ENCODE measurements at regions not wholly inside any gene's neighbourhood (a gene's known extent, or its start where the extent isn't known, plus 50 kb on each side); places are given as distances from the start of the nearest gene placed in this dataset.

GRCh38 chr7:37514497-37514896, 65.8 kb upstream of the ELMO1 start:
- H3K27ac Mint-ChIP-seq (ENCODE audit: unreplicated experiment): no peak overlapping the region
- TF ChIP-seq CTCF (IDR thresholded peaks at IDR 0.05; ENCODE audit: partially characterized antibody, unreplicated experiment): no peak
- H3K36me3 Mint-ChIP-seq (ENCODE audit: unreplicated experiment): no peaks in the 10 kb centered on the region
- DNase-seq: no peak
- peaks cover 1% of the 10 kb centered on the region for H3K4me1 Mint-ChIP-seq (ENCODE audit: low read depth, unreplicated experiment)
- no peaks in the 10 kb centered on the region for H3K27me3 Mint-ChIP-seq (ENCODE audit: unreplicated experiment)
- no peaks in the 10 kb centered on the region for H3K9me3 Mint-ChIP-seq (ENCODE audit: unreplicated experiment)
- H3K4me3 Mint-ChIP-seq (ENCODE audit: unreplicated experiment): no peak overlapping the region

GRCh38 chr7:37516664-37517063, 68.0 kb upstream of the ELMO1 start:
- no peak for TF ChIP-seq CTCF (IDR thresholded peaks at IDR 0.05; ENCODE audit: partially characterized antibody, unreplicated experiment)
- Mint-ChIP-seq H3K27ac (ENCODE audit: unreplicated experiment) (no peak overlapping the region), H3K27me3 (ENCODE audit: unreplicated experiment) (no peaks in the 10 kb centered on the region), H3K9me3 (ENCODE audit: unreplicated experiment) (no peaks in the 10 kb centered on the region), H3K4me1 (ENCODE audit: low read depth, unreplicated experiment) (peaks cover 1% of the 10 kb centered on the region), H3K4me3 (ENCODE audit: unreplicated experiment) (no peak overlapping the region), H3K36me3 (ENCODE audit: unreplicated experiment) (no peaks in the 10 kb centered on the region)
- DNase-seq: no peak

- no peaks in the 10 kb centered on the region for H3K36me3 Mint-ChIP-seq (ENCODE audit: unreplicated experiment)
- no peak for TF ChIP-seq CTCF (IDR thresholded peaks at IDR 0.05; ENCODE audit: partially characterized antibody, unreplicated experiment)
- no peaks in the 10 kb centered on the region for H3K27me3 Mint-ChIP-seq (ENCODE audit: unreplicated experiment)
- H3K9me3 Mint-ChIP-seq (ENCODE audit: unreplicated experiment): no peaks in the 10 kb centered on the region
- no peak for DNase-seq
- no peak overlapping the region for H3K4me3 Mint-ChIP-seq (ENCODE audit: unreplicated experiment)
- H3K27ac Mint-ChIP-seq (ENCODE audit: unreplicated experiment): no peak overlapping the region
- H3K4me1 Mint-ChIP-seq (ENCODE audit: low read depth, unreplicated experiment): peaks cover 1% of the 10 kb centered on the region
These were observed 69.6 kb upstream of the ELMO1 start for GRCh38 chr7:37518266-37518665.

GRCh38 chr7:37524056-37524455, 75.4 kb upstream of the ELMO1 start:
- H3K4me1 Mint-ChIP-seq (ENCODE audit: low read depth, unreplicated experiment): no peaks in the 10 kb centered on the region
- no peaks in the 10 kb centered on the region for H3K27me3 Mint-ChIP-seq (ENCODE audit: unreplicated experiment)
- no peaks in the 10 kb centered on the region for H3K36me3 Mint-ChIP-seq (ENCODE audit: unreplicated experiment)
- H3K4me3 Mint-ChIP-seq (ENCODE audit: unreplicated experiment): no peak overlapping the region
- no peak overlapping the region for H3K27ac Mint-ChIP-seq (ENCODE audit: unreplicated experiment)
- H3K9me3 Mint-ChIP-seq (ENCODE audit: unreplicated experiment): no peaks in the 10 kb centered on the region
- no peak for TF ChIP-seq CTCF (IDR thresholded peaks at IDR 0.05; ENCODE audit: partially characterized antibody, unreplicated experiment)
- DNase-seq: no peak

GRCh38 chr7:37524797-37525196, 76.1 kb upstream of the ELMO1 start:
- Mint-ChIP-seq H3K27me3 (ENCODE audit: unreplicated experiment) (no peaks in the 10 kb centered on the region), H3K4me3 (ENCODE audit: unreplicated experiment) (no peak overlapping the region), H3K27ac (ENCODE audit: unreplicated experiment) (no peak overlapping the region), H3K36me3 (ENCODE audit: unreplicated experiment) (no peaks in the 10 kb centered on the region), H3K4me1 (ENCODE audit: low read depth, unreplicated experiment) (no peaks in the 10 kb centered on the region), H3K9me3 (ENCODE audit: unreplicated experiment) (no peaks in the 10 kb centered on the region)
- DNase-seq: no peak
- TF ChIP-seq CTCF (IDR thresholded peaks at IDR 0.05; ENCODE audit: partially characterized antibody, unreplicated experiment): no peak
